HEK293T (cell line): ENCODE measurements at regions not wholly inside any gene's neighbourhood (a gene's known extent, or its start where the extent isn't known, plus 50 kb on each side); places are given as distances from the start of the nearest gene placed in this dataset.

Source experiments
- ARNT ChIP-seq: fragments of 450-650 bp; IDR thresholded peaks from 2 replicates; pipeline ENCODE4 v1.6.1; 2017; ENCODE audit warnings: mild to moderate bottlenecking
- FOXK2 ChIP-seq: fragments of 450-650 bp; IDR thresholded peaks from 2 replicates; pipeline ENCODE4 v1.6.1; 2016; ENCODE audit warnings: mild to moderate bottlenecking
- FOXM1 ChIP-seq: fragments of 450-650 bp; IDR thresholded peaks from 2 replicates; pipeline ENCODE4 v1.6.1; 2017; ENCODE audit warnings: mild to moderate bottlenecking, borderline replicate concordance
- NFRKB ChIP-seq: fragments of 450-650 bp; IDR thresholded peaks from 2 replicates; pipeline ENCODE4 v1.6.1; 2016; ENCODE audit warnings: mild to moderate bottlenecking, moderate library complexity
- PKNOX1 ChIP-seq: fragments of 450-650 bp; IDR thresholded peaks from 2 replicates; pipeline ENCODE4 v1.6.1; 2016
- SP1 ChIP-seq: fragments of 450-650 bp; IDR thresholded peaks from 2 replicates; pipeline ENCODE4 v1.6.1; 2017
- SUZ12 ChIP-seq: fragments of 450-650 bp; IDR thresholded peaks from 2 replicates; pipeline ENCODE4 v1.6.1; 2016; ENCODE audit warnings: mild to moderate bottlenecking
- TARDBP ChIP-seq: fragments of 450-650 bp; IDR thresholded peaks from 2 replicates; pipeline ENCODE4 v1.6.1; 2016

- TF ChIP-seq PKNOX1, result no peak
- no peak for TF ChIP-seq TARDBP
- TF ChIP-seq FOXM1, result no peak
- no peak for TF ChIP-seq FOXK2
- TF ChIP-seq NFRKB, result no peak
- TF ChIP-seq SP1, result no peak
- no peak for TF ChIP-seq ARNT
- no peak for TF ChIP-seq SUZ12
Observed at GRCh38 chrX:46208225-46208854, 336.9 kb downstream of the ZNF674 start.
